WTC11 (cell line): ENCODE measurements at regions not wholly inside any gene's neighbourhood (a gene's known extent, or its start where the extent isn't known, plus 50 kb on each side); places are given as distances from the start of the nearest gene placed in this dataset.

Experiments used
- ATAC-seq: fragments of 200-7000 bp; cut with Tn5 transposase; 2 replicates; pipeline ENCODE4 v1.10.0; 2021; ENCODE audit warnings: mild to moderate bottlenecking, moderate library complexity
- CTCF ChIA-PET: fragments of 300-600 bp; sonication (Branson Sonifier 250); formaldehyde crosslinking; loops from one replicate; lab custom pipeline; 2021; ENCODE audit warnings: antibody characterized with exemption; lab: Charles Lee
- POLR2A ChIA-PET: fragments of 350-600 bp; sonication (Branson Sonifier 250); formaldehyde crosslinking; loops from one replicate; lab custom pipeline; 2021; ENCODE audit warnings: antibody characterized with exemption; lab: Charles Lee
- DNase-seq: peaks from one replicate; pipeline ENCODE4 v3.0.0; 2021; ENCODE audit warnings: low spot score
- H3K27ac Mint-ChIP-seq: 2 replicates; pipeline ENCODE4 v1.8.0; 2021; ENCODE audit warnings: mixed read lengths
- H3K27me3 Mint-ChIP-seq: 2 replicates; pipeline ENCODE4 v1.8.0; 2021; ENCODE audit warnings: low read depth, mild to moderate bottlenecking, moderate library complexity, mixed read lengths
- H3K36me3 Mint-ChIP-seq: 2 replicates; pipeline ENCODE4 v1.8.0; 2021; ENCODE audit warnings: mixed read lengths
- H3K4me1 Mint-ChIP-seq: 2 replicates; pipeline ENCODE4 v1.8.0; 2022; ENCODE audit warnings: mixed read lengths
- H3K4me3 Mint-ChIP-seq: 2 replicates; pipeline ENCODE4 v1.8.0; 2021; ENCODE audit warnings: mild to moderate bottlenecking, moderate library complexity, mixed read lengths
- H3K9me3 Mint-ChIP-seq: 2 replicates; pipeline ENCODE4 v1.8.0; 2021; ENCODE audit warnings: mixed read lengths
- CTCF ChIP-seq: fragments of 200-600 bp; IDR thresholded peaks from 2 replicates; pipeline ENCODE4 v1.8.0; 2022; ENCODE audit warnings: antibody characterized with exemption
- FOXJ3 ChIP-seq: sonication (generic); formaldehyde crosslinking; IDR thresholded peaks from 2 replicates; pipeline ENCODE4 v1.9.0; 2021; ENCODE audit warnings: missing genetic modification reagents, mild to moderate bottlenecking, borderline replicate concordance
- FOXK1 ChIP-seq: sonication (generic); formaldehyde crosslinking; IDR thresholded peaks from 2 replicates; pipeline ENCODE4 v1.8.0; 2022; ENCODE audit warnings: mild to moderate bottlenecking, moderate library complexity, missing genetic modification reagents
- IRF1 ChIP-seq: sonication (generic); formaldehyde crosslinking; IDR thresholded peaks from 2 replicates; pipeline ENCODE4 v1.8.0; 2023; ENCODE audit warnings: missing genetic modification reagents
- KAT7 ChIP-seq: sonication (generic); formaldehyde crosslinking; IDR thresholded peaks from 2 replicates; pipeline ENCODE4 v1.8.1; 2023; ENCODE audit warnings: missing genetic modification reagents, mild to moderate bottlenecking, borderline replicate concordance
- MXD4 ChIP-seq: fragments of 250-450 bp; sonication (Bioruptor Pico); IDR thresholded peaks from 2 replicates; pipeline ENCODE4 v1.8.0; 2021; ENCODE audit warnings: mild to moderate bottlenecking, moderate library complexity, borderline replicate concordance
- MYBL2 ChIP-seq: sonication (generic); formaldehyde crosslinking; IDR thresholded peaks from 2 replicates; pipeline ENCODE4 v1.8.1; 2023; ENCODE audit warnings: mild to moderate bottlenecking, moderate library complexity, missing genetic modification reagents
- RELA ChIP-seq: sonication (generic); formaldehyde crosslinking; IDR thresholded peaks from 2 replicates; pipeline ENCODE4 v1.8.1; 2022; ENCODE audit warnings: missing genetic modification reagents, mild to moderate bottlenecking, borderline replicate concordance
- SOX15 ChIP-seq: fragments of 250-450 bp; sonication (Bioruptor Pico); IDR thresholded peaks from 2 replicates; pipeline ENCODE4 v1.9.0; 2021; ENCODE audit warnings: mild to moderate bottlenecking
- ZNF121 ChIP-seq: sonication (generic); formaldehyde crosslinking; IDR thresholded peaks from 2 replicates; pipeline ENCODE4 v1.8.0; 2023; ENCODE audit warnings: missing genetic modification reagents
- ZNF138 ChIP-seq: sonication (generic); formaldehyde crosslinking; conservative IDR thresholded peaks from 2 replicates; pipeline ENCODE4 v1.8.1; 2022; ENCODE audit warnings: mild to moderate bottlenecking, moderate library complexity, missing genetic modification reagents
- ZNF416 ChIP-seq: fragments of 250-450 bp; sonication (Bioruptor Pico); IDR thresholded peaks from 2 replicates; pipeline ENCODE4 v1.9.0; 2021; ENCODE audit warnings: mild to moderate bottlenecking, inconsistent platforms
- ZNF423 ChIP-seq: fragments of 250-450 bp; sonication (Bioruptor Pico); IDR thresholded peaks from 2 replicates; pipeline ENCODE4 v2.1.2; 2022; ENCODE audit warnings: mild to moderate bottlenecking, moderate library complexity
- ZNF671 ChIP-seq: fragments of 250-450 bp; sonication (Bioruptor Pico); IDR thresholded peaks from 2 replicates; pipeline ENCODE4 v1.8.0; 2021; ENCODE audit warnings: mild to moderate bottlenecking
- TF ChIP-seq, protein P1 (sequence below): sonication (generic); formaldehyde crosslinking; conservative IDR thresholded peaks from 2 replicates; pipeline ENCODE4 v1.8.1; 2023; ENCODE audit warnings: mild to moderate bottlenecking, low read depth, missing genetic modification reagents, moderate library complexity
- TF ChIP-seq, protein P2 (sequence below): fragments of 250-450 bp; sonication (Bioruptor Pico); IDR thresholded peaks from 2 replicates; pipeline ENCODE4 v2.1.2; 2022; ENCODE audit warnings: mild to moderate bottlenecking, moderate library complexity
- TF ChIP-seq, protein P3 (sequence below): fragments of 250-450 bp; sonication (Bioruptor Pico); IDR thresholded peaks from 2 replicates; pipeline ENCODE4 v1.9.0; 2021; ENCODE audit warnings: mild to moderate bottlenecking, borderline replicate concordance

DNA sequence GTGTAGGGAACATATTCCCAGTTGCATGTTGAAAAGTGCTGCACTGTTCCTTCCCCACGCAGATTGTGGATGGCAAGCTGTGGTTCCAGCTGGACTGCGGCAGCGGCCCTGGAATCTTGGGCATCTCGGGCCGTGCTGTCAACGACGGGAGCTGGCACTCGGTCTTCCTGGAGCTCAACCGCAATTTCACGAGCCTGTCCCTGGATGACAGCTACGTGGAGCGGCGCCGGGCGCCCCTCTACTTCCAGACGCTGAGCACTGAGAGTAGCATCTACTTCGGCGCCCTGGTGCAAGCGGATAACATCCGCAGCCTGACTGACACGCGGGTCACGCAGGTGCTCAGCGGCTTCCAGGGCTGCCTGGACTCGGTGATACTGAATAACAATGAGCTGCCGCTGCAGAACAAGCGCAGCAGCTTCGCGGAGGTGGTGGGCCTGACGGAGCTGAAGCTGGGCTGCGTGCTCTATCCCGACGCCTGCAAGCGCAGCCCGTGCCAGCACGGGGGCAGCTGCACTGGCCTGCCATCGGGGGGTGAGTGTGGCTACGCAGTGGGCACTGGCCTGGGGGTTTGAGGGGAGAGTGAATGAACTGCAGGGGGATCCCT is 102.7 kb upstream of the MTNR1B start:
- ChIA-PET CTCF (no interaction called here), POLR2A (no interaction called here)
- Mint-ChIP-seq H3K9me3 (no peaks in the 10 kb centered on the region), H3K27ac (no peak overlapping the region), H3K4me3 (no peak overlapping the region), H3K27me3 (no peaks in the 10 kb centered on the region), H3K36me3 (no peaks in the 10 kb centered on the region), H3K4me1 (0 out of 2 replicates have a peak, but pooled peaks cover 4% of the 10 kb centered on the region)
- TF ChIP-seq KAT7 (CRISPR knock-in tag) (no peak), ZNF671 (CRISPR knock-in tag) (no peak), RELA (CRISPR knock-in tag) (no peak), MYBL2 (CRISPR knock-in tag) (no peak), FOXK1 (no peak), MXD4 (CRISPR knock-in tag) (no peak), ZNF416 (CRISPR knock-in tag) (no peak), SOX15 (CRISPR knock-in tag) (no peak), IRF1 (CRISPR knock-in tag) (no peak), ZNF121 (no peak), CTCF (no peak), ZNF138 (CRISPR knock-in tag) (no peak), ZNF423 (CRISPR knock-in tag) (no peak), FOXJ3 (CRISPR knock-in tag) (no peak)
- TF ChIP-seq, protein P1, sequence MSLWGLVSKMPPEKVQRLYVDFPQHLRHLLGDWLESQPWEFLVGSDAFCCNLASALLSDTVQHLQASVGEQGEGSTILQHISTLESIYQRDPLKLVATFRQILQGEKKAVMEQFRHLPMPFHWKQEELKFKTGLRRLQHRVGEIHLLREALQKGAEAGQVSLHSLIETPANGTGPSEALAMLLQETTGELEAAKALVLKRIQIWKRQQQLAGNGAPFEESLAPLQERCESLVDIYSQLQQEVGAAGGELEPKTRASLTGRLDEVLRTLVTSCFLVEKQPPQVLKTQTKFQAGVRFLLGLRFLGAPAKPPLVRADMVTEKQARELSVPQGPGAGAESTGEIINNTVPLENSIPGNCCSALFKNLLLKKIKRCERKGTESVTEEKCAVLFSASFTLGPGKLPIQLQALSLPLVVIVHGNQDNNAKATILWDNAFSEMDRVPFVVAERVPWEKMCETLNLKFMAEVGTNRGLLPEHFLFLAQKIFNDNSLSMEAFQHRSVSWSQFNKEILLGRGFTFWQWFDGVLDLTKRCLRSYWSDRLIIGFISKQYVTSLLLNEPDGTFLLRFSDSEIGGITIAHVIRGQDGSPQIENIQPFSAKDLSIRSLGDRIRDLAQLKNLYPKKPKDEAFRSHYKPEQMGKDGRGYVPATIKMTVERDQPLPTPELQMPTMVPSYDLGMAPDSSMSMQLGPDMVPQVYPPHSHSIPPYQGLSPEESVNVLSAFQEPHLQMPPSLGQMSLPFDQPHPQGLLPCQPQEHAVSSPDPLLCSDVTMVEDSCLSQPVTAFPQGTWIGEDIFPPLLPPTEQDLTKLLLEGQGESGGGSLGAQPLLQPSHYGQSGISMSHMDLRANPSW (CRISPR knock-in tag), result no peak
- TF ChIP-seq, protein P2, sequence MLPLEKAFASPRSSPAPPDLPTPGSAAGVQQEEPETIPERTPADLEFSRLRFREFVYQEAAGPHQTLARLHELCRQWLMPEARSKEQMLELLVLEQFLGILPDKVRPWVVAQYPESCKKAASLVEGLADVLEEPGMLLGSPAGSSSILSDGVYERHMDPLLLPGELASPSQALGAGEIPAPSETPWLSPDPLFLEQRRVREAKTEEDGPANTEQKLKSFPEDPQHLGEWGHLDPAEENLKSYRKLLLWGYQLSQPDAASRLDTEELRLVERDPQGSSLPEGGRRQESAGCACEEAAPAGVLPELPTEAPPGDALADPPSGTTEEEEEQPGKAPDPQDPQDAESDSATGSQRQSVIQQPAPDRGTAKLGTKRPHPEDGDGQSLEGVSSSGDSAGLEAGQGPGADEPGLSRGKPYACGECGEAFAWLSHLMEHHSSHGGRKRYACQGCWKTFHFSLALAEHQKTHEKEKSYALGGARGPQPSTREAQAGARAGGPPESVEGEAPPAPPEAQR (CRISPR knock-in tag), result no peak
- TF ChIP-seq, protein P3, sequence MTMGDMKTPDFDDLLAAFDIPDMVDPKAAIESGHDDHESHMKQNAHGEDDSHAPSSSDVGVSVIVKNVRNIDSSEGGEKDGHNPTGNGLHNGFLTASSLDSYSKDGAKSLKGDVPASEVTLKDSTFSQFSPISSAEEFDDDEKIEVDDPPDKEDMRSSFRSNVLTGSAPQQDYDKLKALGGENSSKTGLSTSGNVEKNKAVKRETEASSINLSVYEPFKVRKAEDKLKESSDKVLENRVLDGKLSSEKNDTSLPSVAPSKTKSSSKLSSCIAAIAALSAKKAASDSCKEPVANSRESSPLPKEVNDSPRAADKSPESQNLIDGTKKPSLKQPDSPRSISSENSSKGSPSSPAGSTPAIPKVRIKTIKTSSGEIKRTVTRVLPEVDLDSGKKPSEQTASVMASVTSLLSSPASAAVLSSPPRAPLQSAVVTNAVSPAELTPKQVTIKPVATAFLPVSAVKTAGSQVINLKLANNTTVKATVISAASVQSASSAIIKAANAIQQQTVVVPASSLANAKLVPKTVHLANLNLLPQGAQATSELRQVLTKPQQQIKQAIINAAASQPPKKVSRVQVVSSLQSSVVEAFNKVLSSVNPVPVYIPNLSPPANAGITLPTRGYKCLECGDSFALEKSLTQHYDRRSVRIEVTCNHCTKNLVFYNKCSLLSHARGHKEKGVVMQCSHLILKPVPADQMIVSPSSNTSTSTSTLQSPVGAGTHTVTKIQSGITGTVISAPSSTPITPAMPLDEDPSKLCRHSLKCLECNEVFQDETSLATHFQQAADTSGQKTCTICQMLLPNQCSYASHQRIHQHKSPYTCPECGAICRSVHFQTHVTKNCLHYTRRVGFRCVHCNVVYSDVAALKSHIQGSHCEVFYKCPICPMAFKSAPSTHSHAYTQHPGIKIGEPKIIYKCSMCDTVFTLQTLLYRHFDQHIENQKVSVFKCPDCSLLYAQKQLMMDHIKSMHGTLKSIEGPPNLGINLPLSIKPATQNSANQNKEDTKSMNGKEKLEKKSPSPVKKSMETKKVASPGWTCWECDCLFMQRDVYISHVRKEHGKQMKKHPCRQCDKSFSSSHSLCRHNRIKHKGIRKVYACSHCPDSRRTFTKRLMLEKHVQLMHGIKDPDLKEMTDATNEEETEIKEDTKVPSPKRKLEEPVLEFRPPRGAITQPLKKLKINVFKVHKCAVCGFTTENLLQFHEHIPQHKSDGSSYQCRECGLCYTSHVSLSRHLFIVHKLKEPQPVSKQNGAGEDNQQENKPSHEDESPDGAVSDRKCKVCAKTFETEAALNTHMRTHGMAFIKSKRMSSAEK (CRISPR knock-in tag), result no peak
- ATAC-seq (peak; percentile 63), DNase-seq (no peak)
